AG09309 (cell line): ENCODE measurements at regions not wholly inside any gene's neighbourhood (a gene's known extent, or its start where the extent isn't known, plus 50 kb on each side); places are given as distances from the start of the nearest gene placed in this dataset.
A peak's percentile ranks its signal among the peaks of the same experiment; 100 is the strongest.

Experiments used
- DNase-seq: peaks from one replicate; pipeline ENCODE4 v3.0.0-alpha.2; 2010; ENCODE audit warnings: low read depth
- H3K4me3 ChIP-seq: 2 replicates; pipeline ENCODE4 v1.5.1; 2011; ENCODE audit warnings: mild to moderate bottlenecking, low read depth, low read length, moderate library complexity; ENCODE audit not compliant: control insufficient read depth
- TF ChIP-seq, protein P1 (sequence below): IDR thresholded peaks from 2 replicates; pipeline ENCODE4 v1.5.1; 2011; ENCODE audit warnings: mild to moderate bottlenecking, low read depth, low read length, inconsistent platforms; ENCODE audit not compliant: insufficient read depth, control insufficient read depth; ENCODE audit errors: missing control alignments

GRCh38 chr1:219399446-219399845 is 213.5 kb downstream of the ZC3H11B start:
- DNase-seq: no peak

GRCh38 chr1:219398815-219399396 is 214.0 kb downstream of the ZC3H11B start:
- TF ChIP-seq, protein P1, sequence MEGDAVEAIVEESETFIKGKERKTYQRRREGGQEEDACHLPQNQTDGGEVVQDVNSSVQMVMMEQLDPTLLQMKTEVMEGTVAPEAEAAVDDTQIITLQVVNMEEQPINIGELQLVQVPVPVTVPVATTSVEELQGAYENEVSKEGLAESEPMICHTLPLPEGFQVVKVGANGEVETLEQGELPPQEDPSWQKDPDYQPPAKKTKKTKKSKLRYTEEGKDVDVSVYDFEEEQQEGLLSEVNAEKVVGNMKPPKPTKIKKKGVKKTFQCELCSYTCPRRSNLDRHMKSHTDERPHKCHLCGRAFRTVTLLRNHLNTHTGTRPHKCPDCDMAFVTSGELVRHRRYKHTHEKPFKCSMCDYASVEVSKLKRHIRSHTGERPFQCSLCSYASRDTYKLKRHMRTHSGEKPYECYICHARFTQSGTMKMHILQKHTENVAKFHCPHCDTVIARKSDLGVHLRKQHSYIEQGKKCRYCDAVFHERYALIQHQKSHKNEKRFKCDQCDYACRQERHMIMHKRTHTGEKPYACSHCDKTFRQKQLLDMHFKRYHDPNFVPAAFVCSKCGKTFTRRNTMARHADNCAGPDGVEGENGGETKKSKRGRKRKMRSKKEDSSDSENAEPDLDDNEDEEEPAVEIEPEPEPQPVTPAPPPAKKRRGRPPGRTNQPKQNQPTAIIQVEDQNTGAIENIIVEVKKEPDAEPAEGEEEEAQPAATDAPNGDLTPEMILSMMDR: no peak
- no peak for DNase-seq
- no peak overlapping the region for H3K4me3 ChIP-seq

More at GRCh38 chr1:219399446-219399845, 213.5 kb downstream of the ZC3H11B start:
- TF ChIP-seq, protein P1: no peak
- H3K4me3 ChIP-seq: no peak overlapping the region

GRCh38 chr1:219397511-219397910 is 215.4 kb downstream of the ZC3H11B start:
- no peak overlapping the region for H3K4me3 ChIP-seq
- TF ChIP-seq, protein P1: no peak

DNA sequence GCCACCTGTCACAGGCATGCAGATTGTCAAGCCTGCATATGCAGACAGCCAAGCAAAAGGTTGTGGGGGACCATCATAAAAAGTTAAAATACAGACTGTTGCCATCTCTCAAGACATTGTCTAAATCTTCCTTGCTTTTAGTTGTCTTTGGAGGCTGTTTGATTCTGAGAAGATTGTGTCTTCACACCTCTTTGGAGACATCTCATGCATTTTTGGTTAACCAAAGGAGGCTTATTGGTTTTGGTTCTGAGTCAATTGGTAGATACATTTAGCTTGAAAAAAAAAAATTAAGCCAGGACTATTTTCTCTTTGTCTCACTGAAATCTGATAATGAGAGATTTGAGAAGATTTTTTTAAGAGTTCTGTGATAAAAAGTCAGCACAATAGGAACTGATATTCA is 217.6 kb downstream of the LYPLAL1 start:
- no peak overlapping the region for H3K4me3 ChIP-seq
- TF ChIP-seq, protein P1: no peak
- no peak for DNase-seq

More at GRCh38 chr1:219397511-219397910, 215.4 kb downstream of the ZC3H11B start:
- DNase-seq: no peak

GRCh38 chr1:219387211-219387610 is 213.5 kb downstream of the LYPLAL1 start:
- TF ChIP-seq, protein P1: no peak
- H3K4me3 ChIP-seq: no peak overlapping the region
- DNase-seq: no peak

GRCh38 chr1:219385787-219386427 is 212.2 kb downstream of the LYPLAL1 start:
- H3K4me3 ChIP-seq: no peak overlapping the region
- no peak for DNase-seq
- TF ChIP-seq, protein P1: peak; percentile 84

DNA sequence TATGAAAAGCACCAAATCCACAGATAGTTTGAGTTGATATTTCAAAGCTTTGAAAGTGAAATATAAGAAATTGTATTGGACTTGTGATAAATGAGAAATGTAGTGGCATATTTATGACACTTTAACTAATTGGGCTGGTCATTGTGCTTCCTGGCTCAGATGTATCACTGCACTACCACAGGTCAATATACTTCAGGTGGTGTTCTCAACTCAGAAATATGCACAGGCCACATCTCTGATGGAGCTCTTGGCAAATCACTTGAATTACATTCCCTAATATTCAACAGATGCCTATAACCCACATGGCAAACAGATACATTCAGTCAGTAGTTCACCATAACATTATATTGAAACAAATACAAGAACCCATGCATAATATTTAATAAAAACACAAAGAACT is 209.6 kb downstream of the LYPLAL1 start:
- no peak overlapping the region for H3K4me3 ChIP-seq
- TF ChIP-seq, protein P1: no peak
- DNase-seq: no peak
